ENCODE measurements at regions not wholly inside any gene's neighbourhood (a gene's known extent, or its start where the extent isn't known, plus 50 kb on each side); places are given as distances from the start of the nearest gene placed in this dataset.

DNA sequence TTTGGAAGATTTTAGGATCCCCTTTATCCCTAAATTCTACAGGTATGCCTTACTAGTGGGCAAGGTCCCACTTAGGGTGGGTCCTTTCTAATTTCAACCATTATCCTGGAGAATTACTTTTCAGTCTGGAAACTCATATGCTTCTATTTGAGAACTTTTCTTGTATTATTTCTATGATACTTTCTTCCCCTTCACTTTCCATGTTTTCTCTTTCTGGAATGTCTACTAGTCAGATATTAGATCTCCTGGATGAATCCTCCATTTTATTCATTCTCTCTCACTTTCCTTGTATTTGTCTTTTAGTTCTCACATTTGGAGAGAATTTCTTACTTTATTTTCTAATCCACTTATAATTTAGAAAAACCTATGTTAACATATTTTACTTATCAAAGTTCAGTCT lies 83.9 kb upstream of the SIPA1L2 start:
- TF ChIP-seq, protein P1, sequence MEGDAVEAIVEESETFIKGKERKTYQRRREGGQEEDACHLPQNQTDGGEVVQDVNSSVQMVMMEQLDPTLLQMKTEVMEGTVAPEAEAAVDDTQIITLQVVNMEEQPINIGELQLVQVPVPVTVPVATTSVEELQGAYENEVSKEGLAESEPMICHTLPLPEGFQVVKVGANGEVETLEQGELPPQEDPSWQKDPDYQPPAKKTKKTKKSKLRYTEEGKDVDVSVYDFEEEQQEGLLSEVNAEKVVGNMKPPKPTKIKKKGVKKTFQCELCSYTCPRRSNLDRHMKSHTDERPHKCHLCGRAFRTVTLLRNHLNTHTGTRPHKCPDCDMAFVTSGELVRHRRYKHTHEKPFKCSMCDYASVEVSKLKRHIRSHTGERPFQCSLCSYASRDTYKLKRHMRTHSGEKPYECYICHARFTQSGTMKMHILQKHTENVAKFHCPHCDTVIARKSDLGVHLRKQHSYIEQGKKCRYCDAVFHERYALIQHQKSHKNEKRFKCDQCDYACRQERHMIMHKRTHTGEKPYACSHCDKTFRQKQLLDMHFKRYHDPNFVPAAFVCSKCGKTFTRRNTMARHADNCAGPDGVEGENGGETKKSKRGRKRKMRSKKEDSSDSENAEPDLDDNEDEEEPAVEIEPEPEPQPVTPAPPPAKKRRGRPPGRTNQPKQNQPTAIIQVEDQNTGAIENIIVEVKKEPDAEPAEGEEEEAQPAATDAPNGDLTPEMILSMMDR (IDR thresholded peaks at IDR 0.05 in 2 of 3, conservative IDR thresholded peaks at IDR 0.05 in 1 of 3; ENCODE audit: borderline replicate concordance in 1 of 3, insufficient read depth in 1 of 3, low read depth in 2 of 3, low read length in 2 of 3) = no peak
- no peak for TF ChIP-seq TCF7L2 (IDR thresholded peaks at IDR 0.05; ENCODE audit: borderline replicate concordance, extremely low read depth, insufficient read depth, insufficient read length)
- no peak for TF ChIP-seq POLR2A (IDR thresholded peaks at IDR 0.05; ENCODE audit: borderline replicate concordance, extremely low read depth, insufficient read depth, insufficient read length)
- no peak for TF ChIP-seq POLR2AphosphoS5 (IDR thresholded peaks at IDR 0.05; ENCODE audit: low read depth, low read length)
- no peak for TF ChIP-seq EZH2 (IDR thresholded peaks at IDR 0.05)
- no peak for TF ChIP-seq YY1 (IDR thresholded peaks at IDR 0.05; ENCODE audit: extremely low read depth, insufficient replicate concordance, low read depth, low read length)
- no peak for TF ChIP-seq EGR1 (IDR thresholded peaks at IDR 0.05; ENCODE audit: low read depth)
- TF ChIP-seq, protein P2, sequence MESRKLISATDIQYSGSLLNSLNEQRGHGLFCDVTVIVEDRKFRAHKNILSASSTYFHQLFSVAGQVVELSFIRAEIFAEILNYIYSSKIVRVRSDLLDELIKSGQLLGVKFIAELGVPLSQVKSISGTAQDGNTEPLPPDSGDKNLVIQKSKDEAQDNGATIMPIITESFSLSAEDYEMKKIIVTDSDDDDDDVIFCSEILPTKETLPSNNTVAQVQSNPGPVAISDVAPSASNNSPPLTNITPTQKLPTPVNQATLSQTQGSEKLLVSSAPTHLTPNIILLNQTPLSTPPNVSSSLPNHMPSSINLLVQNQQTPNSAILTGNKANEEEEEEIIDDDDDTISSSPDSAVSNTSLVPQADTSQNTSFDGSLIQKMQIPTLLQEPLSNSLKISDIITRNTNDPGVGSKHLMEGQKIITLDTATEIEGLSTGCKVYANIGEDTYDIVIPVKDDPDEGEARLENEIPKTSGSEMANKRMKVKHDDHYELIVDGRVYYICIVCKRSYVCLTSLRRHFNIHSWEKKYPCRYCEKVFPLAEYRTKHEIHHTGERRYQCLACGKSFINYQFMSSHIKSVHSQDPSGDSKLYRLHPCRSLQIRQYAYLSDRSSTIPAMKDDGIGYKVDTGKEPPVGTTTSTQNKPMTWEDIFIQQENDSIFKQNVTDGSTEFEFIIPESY (IDR thresholded peaks at IDR 0.05; ENCODE audit: extremely low read depth, insufficient replicate concordance, low read length) = no peak
- no peak for TF ChIP-seq ATF3 (IDR thresholded peaks at IDR 0.05)
- TF ChIP-seq, protein P3, sequence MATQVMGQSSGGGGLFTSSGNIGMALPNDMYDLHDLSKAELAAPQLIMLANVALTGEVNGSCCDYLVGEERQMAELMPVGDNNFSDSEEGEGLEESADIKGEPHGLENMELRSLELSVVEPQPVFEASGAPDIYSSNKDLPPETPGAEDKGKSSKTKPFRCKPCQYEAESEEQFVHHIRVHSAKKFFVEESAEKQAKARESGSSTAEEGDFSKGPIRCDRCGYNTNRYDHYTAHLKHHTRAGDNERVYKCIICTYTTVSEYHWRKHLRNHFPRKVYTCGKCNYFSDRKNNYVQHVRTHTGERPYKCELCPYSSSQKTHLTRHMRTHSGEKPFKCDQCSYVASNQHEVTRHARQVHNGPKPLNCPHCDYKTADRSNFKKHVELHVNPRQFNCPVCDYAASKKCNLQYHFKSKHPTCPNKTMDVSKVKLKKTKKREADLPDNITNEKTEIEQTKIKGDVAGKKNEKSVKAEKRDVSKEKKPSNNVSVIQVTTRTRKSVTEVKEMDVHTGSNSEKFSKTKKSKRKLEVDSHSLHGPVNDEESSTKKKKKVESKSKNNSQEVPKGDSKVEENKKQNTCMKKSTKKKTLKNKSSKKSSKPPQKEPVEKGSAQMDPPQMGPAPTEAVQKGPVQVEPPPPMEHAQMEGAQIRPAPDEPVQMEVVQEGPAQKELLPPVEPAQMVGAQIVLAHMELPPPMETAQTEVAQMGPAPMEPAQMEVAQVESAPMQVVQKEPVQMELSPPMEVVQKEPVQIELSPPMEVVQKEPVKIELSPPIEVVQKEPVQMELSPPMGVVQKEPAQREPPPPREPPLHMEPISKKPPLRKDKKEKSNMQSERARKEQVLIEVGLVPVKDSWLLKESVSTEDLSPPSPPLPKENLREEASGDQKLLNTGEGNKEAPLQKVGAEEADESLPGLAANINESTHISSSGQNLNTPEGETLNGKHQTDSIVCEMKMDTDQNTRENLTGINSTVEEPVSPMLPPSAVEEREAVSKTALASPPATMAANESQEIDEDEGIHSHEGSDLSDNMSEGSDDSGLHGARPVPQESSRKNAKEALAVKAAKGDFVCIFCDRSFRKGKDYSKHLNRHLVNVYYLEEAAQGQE (IDR thresholded peaks at IDR 0.05; ENCODE audit: low read depth) = no peak
- TF ChIP-seq EZH2phosphoT487 (IDR thresholded peaks at IDR 0.05; ENCODE audit: borderline replicate concordance) = no peak
